GM23338 (cell line): ENCODE measurements at regions not wholly inside any gene's neighbourhood (a gene's known extent, or its start where the extent isn't known, plus 50 kb on each side); places are given as distances from the start of the nearest gene placed in this dataset.

Experiments used
- ATAC-seq: fragments of 200-7000 bp; cut with Tn5 transposase; 3 replicates; pipeline ENCODE4 v1.9.1; 2020
- DNase-seq: peaks from one replicate; pipeline ENCODE4 v3.0.0-alpha.2; 2015; ENCODE audit warnings: low spot score
- H2AFZ ChIP-seq: fragments of 200-600 bp; sonication (generic); 2 replicates; pipeline ENCODE4 v1.8.0; 2016; ENCODE audit warnings: antibody characterized with exemption, mild to moderate bottlenecking, moderate library complexity
- H3F3A ChIP-seq: fragments of 200-600 bp; sonication (generic); replicated peaks from 2 replicates; pipeline ENCODE4 v1.8.0; 2017; ENCODE audit warnings: antibody characterized with exemption, mixed run types, low read depth
- H3K27ac ChIP-seq: fragments of 200-600 bp; sonication (generic); 2 replicates; pipeline ENCODE4 v1.6.1; 2016; ENCODE audit warnings: low read depth
- H3K27me3 ChIP-seq: fragments of 200-600 bp; sonication (generic); 2 replicates; pipeline ENCODE4 v1.8.0; 2016; ENCODE audit warnings: mild to moderate bottlenecking, mixed run types, moderate library complexity; ENCODE audit not compliant: insufficient read depth
- H3K36me3 ChIP-seq: fragments of 200-600 bp; sonication (generic); 2 replicates; pipeline ENCODE4 v1.8.0; 2016; ENCODE audit warnings: mild to moderate bottlenecking; ENCODE audit not compliant: insufficient read depth
- H3K4me1 ChIP-seq: fragments of 200-600 bp; sonication (generic); 2 replicates; pipeline ENCODE4 v1.8.0; 2016; ENCODE audit warnings: mild to moderate bottlenecking, moderate library complexity; ENCODE audit not compliant: insufficient read depth
- H3K4me2 ChIP-seq: fragments of 200-600 bp; sonication (generic); 2 replicates; pipeline ENCODE4 v1.7.1; 2017; ENCODE audit warnings: mixed run types
- H3K4me3 ChIP-seq: fragments of 200-600 bp; sonication (generic); 2 replicates; pipeline ENCODE4 v1.6.1; 2016; ENCODE audit warnings: mixed run types
- H3K79me2 ChIP-seq: fragments of 200-600 bp; sonication (generic); replicated peaks from 2 replicates; pipeline ENCODE4 v1.8.0; 2017; ENCODE audit warnings: mild to moderate bottlenecking; ENCODE audit not compliant: insufficient read depth
- H3K9me2 ChIP-seq: fragments of 200-600 bp; sonication (generic); 2 replicates; pipeline ENCODE4 v1.8.0; 2017; ENCODE audit not compliant: insufficient read depth
- H4K20me1 ChIP-seq: fragments of 200-600 bp; sonication (generic); replicated peaks from 2 replicates; pipeline ENCODE4 v1.8.0; 2017; ENCODE audit warnings: mild to moderate bottlenecking; ENCODE audit not compliant: insufficient read depth
- H3K27ac Mint-ChIP-seq: 2 replicates; pipeline ENCODE4 v1.8.0; 2020; ENCODE audit warnings: inconsistent platforms, mild to moderate bottlenecking, moderate library complexity, mixed read lengths
- H3K27me3 Mint-ChIP-seq: 3 replicates; pipeline ENCODE4 v1.8.0; 2022; ENCODE audit warnings: low read depth, mild to moderate bottlenecking, moderate library complexity, mixed read lengths, inconsistent platforms; ENCODE audit not compliant: insufficient read depth, poor library complexity
- H3K36me3 Mint-ChIP-seq: 3 replicates; pipeline ENCODE4 v1.8.0; 2021; ENCODE audit warnings: low read depth, mild to moderate bottlenecking, inconsistent platforms, moderate library complexity, mixed read lengths
- H3K4me1 Mint-ChIP-seq: 3 replicates; pipeline ENCODE4 v1.8.0; 2020; ENCODE audit warnings: mild to moderate bottlenecking, inconsistent platforms, mixed read lengths
- H3K4me3 Mint-ChIP-seq: 3 replicates; pipeline ENCODE4 v1.8.0; 2021; ENCODE audit warnings: moderate library complexity, mild to moderate bottlenecking, inconsistent platforms, mixed read lengths
- H3K9me3 Mint-ChIP-seq: 3 replicates; pipeline ENCODE4 v1.8.0; 2020; ENCODE audit warnings: moderate library complexity, mild to moderate bottlenecking, inconsistent platforms, mixed read lengths
- CREB1 ChIP-seq: fragments of 250-450 bp; sonication (Bioruptor Pico); IDR thresholded peaks from 2 replicates; pipeline ENCODE4 v1.5.0; 2020; ENCODE audit warnings: low read depth, mild to moderate bottlenecking, moderate library complexity
- EZH2 ChIP-seq: fragments of 200-600 bp; sonication (generic); IDR thresholded peaks from one replicate; pipeline ENCODE4 v1.8.0; 2017; ENCODE audit warnings: antibody characterized with exemption, mild to moderate bottlenecking, low read depth; ENCODE audit not compliant: unreplicated experiment
- EZH2phosphoT487 ChIP-seq: fragments of 200-600 bp; sonication (generic); IDR thresholded peaks from one replicate; pipeline ENCODE4 v1.8.1; 2018; ENCODE audit warnings: antibody characterized with exemption; ENCODE audit not compliant: unreplicated experiment
- JUNB ChIP-seq: IDR thresholded peaks from one replicate; pipeline ENCODE4 v1.6.1; 2016; ENCODE audit warnings: antibody characterized with exemption; ENCODE audit not compliant: unreplicated experiment
- NANOG ChIP-seq: IDR thresholded peaks from 2 replicates; pipeline ENCODE4 v1.6.1; 2016; ENCODE audit warnings: antibody characterized with exemption, borderline replicate concordance
- POLR2AphosphoS5 ChIP-seq: IDR thresholded peaks from 2 replicates; pipeline ENCODE4 v1.6.1; 2016; ENCODE audit warnings: antibody characterized with exemption, low read depth
- STAT1 ChIP-seq: IDR thresholded peaks from one replicate; pipeline ENCODE4 v1.6.1; 2016; ENCODE audit warnings: antibody characterized with exemption; ENCODE audit not compliant: unreplicated experiment
- ZNF114 ChIP-seq: fragments of 250-450 bp; sonication (Bioruptor Pico); IDR thresholded peaks from 2 replicates; pipeline ENCODE4 v1.5.0; 2020; ENCODE audit warnings: mild to moderate bottlenecking, moderate library complexity
- ZNF331 ChIP-seq: fragments of 250-450 bp; sonication (Bioruptor Pico); IDR thresholded peaks from 2 replicates; pipeline ENCODE4 v1.5.0; 2020; ENCODE audit warnings: low read depth, mild to moderate bottlenecking, moderate library complexity
- TF ChIP-seq, protein P1 (sequence below): fragments of 250-450 bp; sonication (Bioruptor Pico); IDR thresholded peaks from 2 replicates; pipeline ENCODE4 v1.5.0; 2020; ENCODE audit warnings: mild to moderate bottlenecking, moderate library complexity
- TF ChIP-seq, protein P2 (sequence below), 2 experiments: fragments of 200-600 bp in 1 of 2; sonication (generic) in 1 of 2; conservative IDR thresholded peaks; 2 replicates each; pipeline versions ENCODE4 v1.5.1 to v1.6.1; 2016 to 2017; ENCODE audit warnings: antibody characterized with exemption in 2 of 2, low read depth in 2 of 2, mild to moderate bottlenecking in 2 of 2, moderate library complexity in 1 of 2
- TF ChIP-seq, protein P3 (sequence below): IDR thresholded peaks from one replicate; pipeline ENCODE4 v1.6.1; 2018; ENCODE audit warnings: antibody characterized with exemption; ENCODE audit not compliant: unreplicated experiment
- TF ChIP-seq, protein P4 (sequence below): IDR thresholded peaks from 2 replicates; pipeline ENCODE4 v1.6.1; 2016; ENCODE audit warnings: antibody characterized with exemption

DNA sequence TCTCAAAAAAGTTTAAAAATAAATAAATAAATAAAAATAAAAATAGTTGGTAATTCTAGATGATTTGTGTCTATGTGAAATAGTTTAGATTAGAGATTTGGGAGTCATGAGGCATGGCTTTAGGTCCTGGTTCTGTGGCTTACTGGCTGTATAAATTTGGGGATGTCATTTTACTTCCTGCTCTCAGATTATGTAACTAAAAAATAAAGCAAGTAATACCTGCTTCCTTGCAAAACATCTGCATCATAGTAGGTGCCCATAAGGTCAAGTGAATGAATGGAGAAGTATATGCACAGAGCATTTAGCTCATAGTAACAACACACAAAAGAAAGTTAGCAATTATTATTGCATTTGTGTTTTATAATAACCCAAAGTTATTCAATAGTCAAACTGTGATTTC lies 287.7 kb upstream of the TLE4 start:
- H3K36me3 Mint-ChIP-seq = no peaks in the 10 kb centered on the region
- H3K27me3 ChIP-seq = no peaks in the 10 kb centered on the region
- DNase-seq (no peak), ATAC-seq (no peak)
- TF ChIP-seq NANOG = no peak
- no peak for TF ChIP-seq ZNF331 (CRISPR knock-in tag)
- no peak for TF ChIP-seq EZH2
- TF ChIP-seq, protein P1, sequence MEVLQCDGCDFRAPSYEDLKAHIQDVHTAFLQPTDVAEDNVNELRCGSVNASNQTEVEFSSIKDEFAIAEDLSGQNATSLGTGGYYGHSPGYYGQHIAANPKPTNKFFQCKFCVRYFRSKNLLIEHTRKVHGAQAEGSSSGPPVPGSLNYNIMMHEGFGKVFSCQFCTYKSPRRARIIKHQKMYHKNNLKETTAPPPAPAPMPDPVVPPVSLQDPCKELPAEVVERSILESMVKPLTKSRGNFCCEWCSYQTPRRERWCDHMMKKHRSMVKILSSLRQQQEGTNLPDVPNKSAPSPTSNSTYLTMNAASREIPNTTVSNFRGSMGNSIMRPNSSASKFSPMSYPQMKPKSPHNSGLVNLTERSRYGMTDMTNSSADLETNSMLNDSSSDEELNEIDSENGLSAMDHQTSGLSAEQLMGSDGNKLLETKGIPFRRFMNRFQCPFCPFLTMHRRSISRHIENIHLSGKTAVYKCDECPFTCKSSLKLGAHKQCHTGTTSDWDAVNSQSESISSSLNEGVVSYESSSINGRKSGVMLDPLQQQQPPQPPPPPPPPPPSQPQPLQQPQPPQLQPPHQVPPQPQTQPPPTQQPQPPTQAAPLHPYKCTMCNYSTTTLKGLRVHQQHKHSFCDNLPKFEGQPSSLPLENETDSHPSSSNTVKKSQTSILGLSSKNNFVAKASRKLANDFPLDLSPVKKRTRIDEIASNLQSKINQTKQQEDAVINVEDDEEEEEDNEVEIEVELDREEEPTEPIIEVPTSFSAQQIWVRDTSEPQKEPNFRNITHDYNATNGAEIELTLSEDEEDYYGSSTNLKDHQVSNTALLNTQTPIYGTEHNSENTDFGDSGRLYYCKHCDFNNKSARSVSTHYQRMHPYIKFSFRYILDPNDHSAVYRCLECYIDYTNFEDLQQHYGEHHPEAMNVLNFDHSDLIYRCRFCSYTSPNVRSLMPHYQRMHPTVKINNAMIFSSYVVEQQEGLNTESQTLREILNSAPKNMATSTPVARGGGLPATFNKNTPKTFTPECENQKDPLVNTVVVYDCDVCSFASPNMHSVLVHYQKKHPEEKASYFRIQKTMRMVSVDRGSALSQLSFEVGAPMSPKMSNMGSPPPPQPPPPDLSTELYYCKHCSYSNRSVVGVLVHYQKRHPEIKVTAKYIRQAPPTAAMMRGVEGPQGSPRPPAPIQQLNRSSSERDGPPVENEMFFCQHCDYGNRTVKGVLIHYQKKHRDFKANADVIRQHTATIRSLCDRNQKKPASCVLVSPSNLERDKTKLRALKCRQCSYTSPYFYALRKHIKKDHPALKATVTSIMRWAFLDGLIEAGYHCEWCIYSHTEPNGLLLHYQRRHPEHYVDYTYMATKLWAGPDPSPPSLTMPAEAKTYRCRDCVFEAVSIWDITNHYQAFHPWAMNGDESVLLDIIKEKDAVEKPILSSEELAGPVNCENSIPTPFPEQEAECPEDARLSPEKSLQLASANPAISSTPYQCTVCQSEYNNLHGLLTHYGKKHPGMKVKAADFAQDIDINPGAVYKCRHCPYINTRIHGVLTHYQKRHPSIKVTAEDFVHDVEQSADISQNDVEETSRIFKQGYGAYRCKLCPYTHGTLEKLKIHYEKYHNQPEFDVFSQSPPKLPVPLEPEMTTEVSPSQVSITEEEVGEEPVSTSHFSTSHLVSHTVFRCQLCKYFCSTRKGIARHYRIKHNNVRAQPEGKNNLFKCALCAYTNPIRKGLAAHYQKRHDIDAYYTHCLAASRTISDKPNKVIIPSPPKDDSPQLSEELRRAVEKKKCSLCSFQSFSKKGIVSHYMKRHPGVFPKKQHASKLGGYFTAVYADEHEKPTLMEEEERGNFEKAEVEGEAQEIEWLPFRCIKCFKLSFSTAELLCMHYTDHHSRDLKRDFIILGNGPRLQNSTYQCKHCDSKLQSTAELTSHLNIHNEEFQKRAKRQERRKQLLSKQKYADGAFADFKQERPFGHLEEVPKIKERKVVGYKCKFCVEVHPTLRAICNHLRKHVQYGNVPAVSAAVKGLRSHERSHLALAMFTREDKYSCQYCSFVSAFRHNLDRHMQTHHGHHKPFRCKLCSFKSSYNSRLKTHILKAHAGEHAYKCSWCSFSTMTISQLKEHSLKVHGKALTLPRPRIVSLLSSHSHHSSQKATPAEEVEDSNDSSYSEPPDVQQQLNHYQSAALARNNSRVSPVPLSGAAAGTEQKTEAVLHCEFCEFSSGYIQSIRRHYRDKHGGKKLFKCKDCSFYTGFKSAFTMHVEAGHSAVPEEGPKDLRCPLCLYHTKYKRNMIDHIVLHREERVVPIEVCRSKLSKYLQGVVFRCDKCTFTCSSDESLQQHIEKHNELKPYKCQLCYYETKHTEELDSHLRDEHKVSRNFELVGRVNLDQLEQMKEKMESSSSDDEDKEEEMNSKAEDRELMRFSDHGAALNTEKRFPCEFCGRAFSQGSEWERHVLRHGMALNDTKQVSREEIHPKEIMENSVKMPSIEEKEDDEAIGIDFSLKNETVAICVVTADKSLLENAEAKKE = no peak
- no peak for TF ChIP-seq STAT1
- TF ChIP-seq, protein P2, sequence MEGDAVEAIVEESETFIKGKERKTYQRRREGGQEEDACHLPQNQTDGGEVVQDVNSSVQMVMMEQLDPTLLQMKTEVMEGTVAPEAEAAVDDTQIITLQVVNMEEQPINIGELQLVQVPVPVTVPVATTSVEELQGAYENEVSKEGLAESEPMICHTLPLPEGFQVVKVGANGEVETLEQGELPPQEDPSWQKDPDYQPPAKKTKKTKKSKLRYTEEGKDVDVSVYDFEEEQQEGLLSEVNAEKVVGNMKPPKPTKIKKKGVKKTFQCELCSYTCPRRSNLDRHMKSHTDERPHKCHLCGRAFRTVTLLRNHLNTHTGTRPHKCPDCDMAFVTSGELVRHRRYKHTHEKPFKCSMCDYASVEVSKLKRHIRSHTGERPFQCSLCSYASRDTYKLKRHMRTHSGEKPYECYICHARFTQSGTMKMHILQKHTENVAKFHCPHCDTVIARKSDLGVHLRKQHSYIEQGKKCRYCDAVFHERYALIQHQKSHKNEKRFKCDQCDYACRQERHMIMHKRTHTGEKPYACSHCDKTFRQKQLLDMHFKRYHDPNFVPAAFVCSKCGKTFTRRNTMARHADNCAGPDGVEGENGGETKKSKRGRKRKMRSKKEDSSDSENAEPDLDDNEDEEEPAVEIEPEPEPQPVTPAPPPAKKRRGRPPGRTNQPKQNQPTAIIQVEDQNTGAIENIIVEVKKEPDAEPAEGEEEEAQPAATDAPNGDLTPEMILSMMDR (conservative IDR thresholded peaks at IDR 0.05; ENCODE audit: low read depth in 2 of 2) = no peak
- TF ChIP-seq JUNB = no peak
- TF ChIP-seq, protein P3, sequence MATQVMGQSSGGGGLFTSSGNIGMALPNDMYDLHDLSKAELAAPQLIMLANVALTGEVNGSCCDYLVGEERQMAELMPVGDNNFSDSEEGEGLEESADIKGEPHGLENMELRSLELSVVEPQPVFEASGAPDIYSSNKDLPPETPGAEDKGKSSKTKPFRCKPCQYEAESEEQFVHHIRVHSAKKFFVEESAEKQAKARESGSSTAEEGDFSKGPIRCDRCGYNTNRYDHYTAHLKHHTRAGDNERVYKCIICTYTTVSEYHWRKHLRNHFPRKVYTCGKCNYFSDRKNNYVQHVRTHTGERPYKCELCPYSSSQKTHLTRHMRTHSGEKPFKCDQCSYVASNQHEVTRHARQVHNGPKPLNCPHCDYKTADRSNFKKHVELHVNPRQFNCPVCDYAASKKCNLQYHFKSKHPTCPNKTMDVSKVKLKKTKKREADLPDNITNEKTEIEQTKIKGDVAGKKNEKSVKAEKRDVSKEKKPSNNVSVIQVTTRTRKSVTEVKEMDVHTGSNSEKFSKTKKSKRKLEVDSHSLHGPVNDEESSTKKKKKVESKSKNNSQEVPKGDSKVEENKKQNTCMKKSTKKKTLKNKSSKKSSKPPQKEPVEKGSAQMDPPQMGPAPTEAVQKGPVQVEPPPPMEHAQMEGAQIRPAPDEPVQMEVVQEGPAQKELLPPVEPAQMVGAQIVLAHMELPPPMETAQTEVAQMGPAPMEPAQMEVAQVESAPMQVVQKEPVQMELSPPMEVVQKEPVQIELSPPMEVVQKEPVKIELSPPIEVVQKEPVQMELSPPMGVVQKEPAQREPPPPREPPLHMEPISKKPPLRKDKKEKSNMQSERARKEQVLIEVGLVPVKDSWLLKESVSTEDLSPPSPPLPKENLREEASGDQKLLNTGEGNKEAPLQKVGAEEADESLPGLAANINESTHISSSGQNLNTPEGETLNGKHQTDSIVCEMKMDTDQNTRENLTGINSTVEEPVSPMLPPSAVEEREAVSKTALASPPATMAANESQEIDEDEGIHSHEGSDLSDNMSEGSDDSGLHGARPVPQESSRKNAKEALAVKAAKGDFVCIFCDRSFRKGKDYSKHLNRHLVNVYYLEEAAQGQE = no peak
- no peak for TF ChIP-seq ZNF114
- no peak for TF ChIP-seq EZH2phosphoT487
- no peak for TF ChIP-seq POLR2AphosphoS5
- TF ChIP-seq CREB1 (CRISPR knock-in tag) = no peak
- TF ChIP-seq, protein P4, sequence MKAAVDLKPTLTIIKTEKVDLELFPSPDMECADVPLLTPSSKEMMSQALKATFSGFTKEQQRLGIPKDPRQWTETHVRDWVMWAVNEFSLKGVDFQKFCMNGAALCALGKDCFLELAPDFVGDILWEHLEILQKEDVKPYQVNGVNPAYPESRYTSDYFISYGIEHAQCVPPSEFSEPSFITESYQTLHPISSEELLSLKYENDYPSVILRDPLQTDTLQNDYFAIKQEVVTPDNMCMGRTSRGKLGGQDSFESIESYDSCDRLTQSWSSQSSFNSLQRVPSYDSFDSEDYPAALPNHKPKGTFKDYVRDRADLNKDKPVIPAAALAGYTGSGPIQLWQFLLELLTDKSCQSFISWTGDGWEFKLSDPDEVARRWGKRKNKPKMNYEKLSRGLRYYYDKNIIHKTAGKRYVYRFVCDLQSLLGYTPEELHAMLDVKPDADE = no peak
- H3K79me2 ChIP-seq = no peaks in the 10 kb centered on the region
- H3K4me1 ChIP-seq = no peaks in the 10 kb centered on the region
- H3K36me3 ChIP-seq = no peaks in the 10 kb centered on the region
- peaks cover 2% of the 10 kb centered on the region for H3K27me3 Mint-ChIP-seq
- no peak overlapping the region for H3K4me3 Mint-ChIP-seq
- H4K20me1 ChIP-seq = no peaks in the 10 kb centered on the region
- no peak overlapping the region for H3K4me2 ChIP-seq
- no peak overlapping the region for H3K27ac ChIP-seq
- no peaks in the 10 kb centered on the region for H3F3A ChIP-seq
- H3K9me2 ChIP-seq = peaks cover 15% of the 10 kb centered on the region; the same call in 1 of the 2 replicates
- no peaks in the 10 kb centered on the region for H3K9me3 Mint-ChIP-seq
- H2AFZ ChIP-seq = no peak overlapping the region
- peaks cover 7% of the 10 kb centered on the region for H3K4me1 Mint-ChIP-seq
- H3K4me3 ChIP-seq = no peak overlapping the region
- no peak overlapping the region for H3K27ac Mint-ChIP-seq
